Keratinocyte (primary cell): ENCODE measurements at regions not wholly inside any gene's neighbourhood (a gene's known extent, or its start where the extent isn't known, plus 50 kb on each side); places are given as distances from the start of the nearest gene placed in this dataset.

ENCODE experiments used
- CTCF ChIP-seq, 3 experiments: IDR thresholded peaks in 1 of 3; conservative IDR thresholded peaks in 1 of 3; optimal IDR thresholded peaks in 1 of 3; 2 replicates in 2 of 3; 3 replicates in 1 of 3; pipeline versions ENCODE3 to v1.5.1; 2011; ENCODE audit warnings: low read length in 3 of 3, mild to moderate bottlenecking in 3 of 3, moderate library complexity in 2 of 3, control low read depth in 1 of 3, inconsistent platforms in 1 of 3; ENCODE audit not compliant: insufficient read depth in 2 of 3; ENCODE audit errors: extremely low read depth in 1 of 3
- EZH2 ChIP-seq: IDR thresholded peaks from one replicate; pipeline ENCODE4 v1.6.1; 2012; ENCODE audit warnings: inconsistent platforms, mild to moderate bottlenecking, low read length, moderate library complexity

GRCh38 chr12:40632933-40633332 lies 59.3 kb upstream of the CNTN1 start:
- TF ChIP-seq CTCF (optimal IDR thresholded peaks at IDR 0.05 in 1 of 3, IDR thresholded peaks at IDR 0.05 in 1 of 3, conservative IDR thresholded peaks at IDR 0.05 in 1 of 3; ENCODE audit: extremely low read depth in 1 of 3, insufficient read depth in 2 of 3, low read length in 3 of 3) (no peak), EZH2 (no peak)
